ENCODE measurements at regions not wholly inside any gene's neighbourhood (a gene's known extent, or its start where the extent isn't known, plus 50 kb on each side); places are given as distances from the start of the nearest gene placed in this dataset.

DNA sequence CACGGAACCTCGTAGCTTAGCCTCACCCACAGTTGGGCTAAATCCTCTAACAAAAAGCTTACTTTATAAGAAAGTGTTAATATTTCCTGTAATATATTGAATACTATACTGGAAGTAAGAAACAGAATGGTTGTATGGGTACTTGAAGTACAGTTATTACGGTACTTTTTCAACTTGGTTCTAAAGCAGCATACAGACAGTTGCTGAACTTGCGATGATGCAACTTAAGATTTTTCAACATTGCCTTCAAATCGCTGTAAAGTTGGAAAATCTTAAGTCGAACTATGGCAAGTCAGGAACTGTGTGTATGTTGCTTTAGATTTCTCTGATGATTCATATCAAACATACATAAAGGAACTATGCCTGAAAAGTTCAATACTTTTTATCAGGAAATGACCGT is 204.4 kb upstream of the C2CD4B start:
- TF ChIP-seq, protein P1, sequence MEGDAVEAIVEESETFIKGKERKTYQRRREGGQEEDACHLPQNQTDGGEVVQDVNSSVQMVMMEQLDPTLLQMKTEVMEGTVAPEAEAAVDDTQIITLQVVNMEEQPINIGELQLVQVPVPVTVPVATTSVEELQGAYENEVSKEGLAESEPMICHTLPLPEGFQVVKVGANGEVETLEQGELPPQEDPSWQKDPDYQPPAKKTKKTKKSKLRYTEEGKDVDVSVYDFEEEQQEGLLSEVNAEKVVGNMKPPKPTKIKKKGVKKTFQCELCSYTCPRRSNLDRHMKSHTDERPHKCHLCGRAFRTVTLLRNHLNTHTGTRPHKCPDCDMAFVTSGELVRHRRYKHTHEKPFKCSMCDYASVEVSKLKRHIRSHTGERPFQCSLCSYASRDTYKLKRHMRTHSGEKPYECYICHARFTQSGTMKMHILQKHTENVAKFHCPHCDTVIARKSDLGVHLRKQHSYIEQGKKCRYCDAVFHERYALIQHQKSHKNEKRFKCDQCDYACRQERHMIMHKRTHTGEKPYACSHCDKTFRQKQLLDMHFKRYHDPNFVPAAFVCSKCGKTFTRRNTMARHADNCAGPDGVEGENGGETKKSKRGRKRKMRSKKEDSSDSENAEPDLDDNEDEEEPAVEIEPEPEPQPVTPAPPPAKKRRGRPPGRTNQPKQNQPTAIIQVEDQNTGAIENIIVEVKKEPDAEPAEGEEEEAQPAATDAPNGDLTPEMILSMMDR (conservative IDR thresholded peaks at IDR 0.05; ENCODE audit: low read length) = no peak
- TF ChIP-seq EZH2phosphoT487 (IDR thresholded peaks at IDR 0.05; ENCODE audit: borderline replicate concordance, low read depth, low read length) = no peak
